Transverse colon (tissue), 4 donors: ENCODE measurements at regions not wholly inside any gene's neighbourhood (a gene's known extent, or its start where the extent isn't known, plus 50 kb on each side); places are given as distances from the start of the nearest gene placed in this dataset.

Experiments
- CTCF ChIP-seq, 5 experiments: fragments of 200-600 bp in 3 of 5; fragments of 450-650 bp in 2 of 5; sonication (generic) in 3 of 5; IDR thresholded peaks; 1 replicate in 2 of 5; 2 replicates in 3 of 5; pipeline ENCODE4 v1.5.1; 2016 to 2017; ENCODE audit warnings: antibody characterized with exemption in 5 of 5, inconsistent platforms in 3 of 5, mild to moderate bottlenecking in 2 of 5, moderate library complexity in 1 of 5
- POLR2AphosphoS5 ChIP-seq, 3 donors: sonication (generic); formaldehyde crosslinking; IDR thresholded peaks; one replicate each; pipeline ENCODE4 v1.6.1; 2016; ENCODE audit warnings: antibody characterized with exemption in 3 of 3

GRCh38 chr10:36473122-36473521 lies 652.3 kb upstream of the ANKRD30A start:
- TF ChIP-seq POLR2AphosphoS5 (IDR thresholded peaks at IDR 0.05), result no peak
- no peak for TF ChIP-seq CTCF (IDR thresholded peaks at IDR 0.05)
